ENCODE measurements at regions not wholly inside any gene's neighbourhood (a gene's known extent, or its start where the extent isn't known, plus 50 kb on each side); places are given as distances from the start of the nearest gene placed in this dataset.

GRCh38 chr5:10045376-10045775, 204.3 kb downstream of the ATPSCKMT start:
- TF ChIP-seq POLR2A (IDR thresholded peaks at IDR 0.05) (no peak), CTCF (IDR thresholded peaks at IDR 0.05) (no peak)

All from right lobe of liver (tissue), 4 donors.